UCSD-AML1 (cell line): ENCODE measurements at regions not wholly inside any gene's neighbourhood (a gene's known extent, or its start where the extent isn't known, plus 50 kb on each side); places are given as distances from the start of the nearest gene placed in this dataset.

Experiments
- DNase-seq: peaks from one replicate; lab custom pipeline; 2025; ENCODE audit not compliant: unreplicated experiment; lab: John Stamatoyannopoulos, UW

GRCh38 chr2:67516362-67516761 is 119.2 kb downstream of the ETAA1 start:
- no peak for DNase-seq

- no peak for DNase-seq
Measured at GRCh38 chr2:67516899-67517530, 119.9 kb downstream of the ETAA1 start.

GRCh38 chr2:67522148-67522547 is 125.0 kb downstream of the ETAA1 start:
- DNase-seq, result no peak

GRCh38 chr2:67524213-67524612 is 127.1 kb downstream of the ETAA1 start:
- DNase-seq, result no peak

GRCh38 chr2:67524777-67525176 is 127.6 kb downstream of the ETAA1 start:
- no peak for DNase-seq

GRCh38 chr2:67526283-67526682 is 129.2 kb downstream of the ETAA1 start:
- no peak for DNase-seq

GRCh38 chr2:67528320-67528719 is 131.2 kb downstream of the ETAA1 start:
- no peak for DNase-seq

GRCh38 chr2:67532387-67532786 is 135.3 kb downstream of the ETAA1 start:
- DNase-seq, result no peak

GRCh38 chr2:67534745-67535144 is 137.6 kb downstream of the ETAA1 start:
- no peak for DNase-seq

GRCh38 chr2:67540962-67541361 is 143.8 kb downstream of the ETAA1 start:
- no peak for DNase-seq

GRCh38 chr2:67544286-67544685 is 147.2 kb downstream of the ETAA1 start:
- DNase-seq, result no peak

GRCh38 chr2:67548317-67549201 is 151.4 kb downstream of the ETAA1 start:
- DNase-seq, result no peak

- no peak for DNase-seq
Measured at GRCh38 chr2:67559156-67559555, 162.0 kb downstream of the ETAA1 start.

GRCh38 chr2:67560771-67561456 is 163.8 kb downstream of the ETAA1 start:
- DNase-seq, result no peak

GRCh38 chr2:67561457-67561965 is 164.4 kb downstream of the ETAA1 start:
- DNase-seq, result no peak

GRCh38 chr2:67564076-67564475 is 166.9 kb downstream of the ETAA1 start:
- DNase-seq, result no peak

- no peak for DNase-seq
Measured at GRCh38 chr2:67564626-67565025, 167.5 kb downstream of the ETAA1 start.

GRCh38 chr2:67565262-67565661 is 168.1 kb downstream of the ETAA1 start:
- DNase-seq, result no peak

- DNase-seq, result no peak
Measured at GRCh38 chr2:67565761-67566160, 168.6 kb downstream of the ETAA1 start.

- DNase-seq, result no peak
Measured at GRCh38 chr2:67566285-67566684, 169.2 kb downstream of the ETAA1 start.

- no peak for DNase-seq
Measured at GRCh38 chr2:67566958-67567635, 170.0 kb downstream of the ETAA1 start.
